Ureter (tissue), 1 donor: ENCODE measurements at regions not wholly inside any gene's neighbourhood (a gene's known extent, or its start where the extent isn't known, plus 50 kb on each side); places are given as distances from the start of the nearest gene placed in this dataset.

Experiments
- DNase-seq: peaks from one replicate; pipeline ENCODE4 v3.0.0-alpha.2; 2020; ENCODE audit warnings: low spot score
- donor health status: DM: yes; HTN: yes; CAD: no.

DNA sequence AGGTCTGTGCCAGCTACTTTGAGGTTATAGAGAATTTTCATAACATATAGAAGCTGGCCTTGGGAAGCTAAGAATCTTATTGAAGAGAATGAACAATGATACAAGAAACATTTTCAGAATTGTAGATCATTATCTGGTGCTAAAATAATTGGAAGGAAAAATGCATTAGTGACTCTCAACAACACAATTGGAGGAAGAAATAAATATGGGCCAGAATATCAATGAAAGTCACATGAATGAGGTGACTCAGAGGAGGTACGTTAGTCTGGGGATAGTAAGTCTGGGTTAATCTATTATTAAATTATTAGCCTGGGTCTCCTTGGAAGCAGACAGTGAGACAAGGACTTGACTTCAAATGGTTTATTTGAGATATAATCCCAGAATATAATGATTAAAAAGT is 529.3 kb upstream of the SLIT2 start:
- no peak for DNase-seq

- no peak for DNase-seq
Measured at GRCh38 chr4:19721587-19721986, 530.1 kb upstream of the SLIT2 start.

GRCh38 chr4:19720610-19721009 is 531.1 kb upstream of the SLIT2 start:
- DNase-seq: no peak

- no peak for DNase-seq
Measured at GRCh38 chr4:19720190-19720589, 531.5 kb upstream of the SLIT2 start.

DNA sequence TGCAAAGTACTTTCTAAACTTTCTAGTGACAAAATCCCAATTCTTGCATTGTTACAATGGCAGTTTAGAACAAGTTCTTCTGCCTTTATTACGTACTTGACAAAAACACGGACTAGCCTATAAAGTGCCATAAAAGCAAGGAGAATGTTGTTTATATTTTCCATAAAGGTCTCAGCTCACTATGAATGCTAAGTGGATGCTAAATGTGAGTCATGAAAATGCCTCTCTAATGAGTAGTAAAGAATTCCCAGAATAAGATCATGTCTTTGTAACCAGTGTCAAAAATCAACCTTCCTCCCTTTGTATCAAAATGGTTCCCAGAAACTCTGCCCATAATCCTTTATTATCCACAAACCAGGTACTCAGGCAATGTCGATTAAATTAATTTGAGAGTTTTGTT is 539.8 kb upstream of the SLIT2 start:
- no peak for DNase-seq

DNA sequence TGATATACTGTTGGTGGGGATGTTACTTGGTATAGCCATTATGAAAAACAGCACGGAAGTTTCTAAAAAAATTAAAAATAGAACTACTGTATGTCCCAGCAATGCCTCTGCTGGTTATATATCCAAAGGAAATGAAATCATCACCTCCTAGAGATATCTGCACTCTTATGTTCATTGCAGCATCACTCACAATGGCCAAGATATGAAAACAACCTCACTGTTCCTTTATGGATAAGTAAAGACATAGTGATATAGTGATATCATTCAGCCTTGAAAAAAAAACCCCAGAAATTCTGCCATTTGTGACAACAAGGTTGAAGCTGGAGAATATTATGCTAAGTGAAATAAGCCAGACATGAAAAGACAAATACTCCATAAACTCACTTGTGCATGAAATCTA is 543.8 kb upstream of the SLIT2 start:
- no peak for DNase-seq

- DNase-seq: no peak
Measured at GRCh38 chr4:19703391-19703790, 548.3 kb upstream of the SLIT2 start.

- no peak for DNase-seq
Measured at GRCh38 chr4:19700992-19701391, 550.7 kb upstream of the SLIT2 start.

DNA sequence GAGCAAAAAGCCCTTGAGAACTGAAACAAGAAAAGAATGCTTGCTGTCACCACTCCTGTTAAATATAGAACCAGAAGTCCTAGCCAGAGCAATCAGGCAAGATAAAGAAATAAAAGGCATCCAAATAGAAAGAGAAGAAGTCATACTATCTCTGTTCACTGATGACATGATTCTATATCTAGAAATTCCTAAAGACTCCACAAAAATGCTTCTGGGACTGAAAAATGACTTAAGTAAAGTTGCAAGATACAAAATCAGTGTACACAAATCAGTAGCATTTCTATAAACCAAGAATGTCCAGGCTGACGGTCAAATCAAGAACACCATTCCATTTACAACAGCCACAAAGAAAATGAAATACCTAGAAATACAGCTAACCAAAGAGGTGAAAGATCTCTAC is 552.7 kb upstream of the SLIT2 start:
- DNase-seq: no peak

DNA sequence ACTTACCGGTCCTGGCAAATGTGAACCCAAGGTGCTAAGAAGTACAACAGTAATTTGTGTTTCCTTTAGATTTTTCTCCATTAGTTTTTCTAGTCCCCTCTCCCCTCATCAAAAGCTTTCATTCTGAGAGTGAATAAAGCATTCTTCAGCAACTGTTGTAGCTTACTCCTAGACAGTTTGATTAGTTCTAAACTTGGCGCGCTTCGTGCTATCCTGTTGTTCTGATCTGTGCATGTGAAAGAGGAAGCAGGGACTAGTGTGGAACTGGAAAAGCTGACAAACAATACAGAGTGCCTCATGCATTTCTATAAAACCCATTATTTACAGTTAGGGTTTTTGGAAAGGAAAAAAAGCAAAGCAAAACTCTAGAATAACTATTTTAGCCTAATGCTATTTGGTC is 556.9 kb upstream of the SLIT2 start:
- DNase-seq: no peak

DNA sequence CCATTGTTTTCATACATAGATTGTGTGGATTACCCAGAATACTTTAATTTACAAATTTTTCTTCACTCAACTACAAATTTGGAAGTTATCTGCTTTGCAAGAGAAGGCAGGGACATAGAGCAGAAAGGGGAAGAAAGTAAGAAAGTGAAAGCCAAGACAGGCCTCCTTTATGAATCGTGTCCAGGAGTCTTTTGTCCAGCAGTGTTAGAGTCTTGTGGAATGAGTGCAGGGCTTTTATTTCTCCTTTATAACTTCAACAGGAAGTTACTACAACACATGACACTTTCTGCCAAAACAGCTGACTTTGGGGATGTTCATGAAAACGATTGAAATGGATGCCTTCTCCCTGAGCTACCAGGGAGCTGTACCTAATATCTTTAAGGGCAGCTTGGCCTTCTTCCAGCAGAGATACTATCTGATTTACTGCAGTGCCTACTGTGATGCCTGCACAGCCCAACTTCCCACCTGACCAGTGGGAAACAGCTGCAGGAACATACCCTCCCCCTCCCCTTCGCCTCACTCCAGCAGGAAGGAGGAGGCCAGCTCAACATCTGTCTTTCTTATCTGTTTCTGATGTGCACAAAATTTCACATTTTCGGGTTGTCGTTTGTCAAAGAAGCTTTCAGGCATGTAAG is 557.7 kb upstream of the SLIT2 start:
- DNase-seq: no peak

DNA sequence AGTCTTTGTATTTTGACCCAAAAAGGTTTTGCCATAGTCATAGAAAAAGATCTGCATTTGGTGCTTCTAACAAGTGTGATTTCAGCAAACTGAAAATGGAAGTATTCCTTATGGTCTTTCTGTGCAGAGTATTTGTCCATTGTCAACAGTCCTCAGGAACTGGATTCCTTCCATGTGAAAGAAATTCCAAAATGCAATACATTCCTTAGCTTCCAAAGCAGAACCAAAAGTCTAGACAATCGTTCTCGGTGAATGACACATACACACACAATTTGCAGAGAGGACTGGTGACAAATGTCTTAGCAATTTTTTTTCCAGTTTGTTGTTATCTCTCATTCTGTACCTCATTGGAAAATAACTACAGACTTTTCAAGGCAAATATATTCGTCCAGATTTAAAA is 562.2 kb upstream of the SLIT2 start:
- no peak for DNase-seq

- no peak for DNase-seq
Measured at GRCh38 chr4:19686456-19686855, 565.2 kb upstream of the SLIT2 start.

DNA sequence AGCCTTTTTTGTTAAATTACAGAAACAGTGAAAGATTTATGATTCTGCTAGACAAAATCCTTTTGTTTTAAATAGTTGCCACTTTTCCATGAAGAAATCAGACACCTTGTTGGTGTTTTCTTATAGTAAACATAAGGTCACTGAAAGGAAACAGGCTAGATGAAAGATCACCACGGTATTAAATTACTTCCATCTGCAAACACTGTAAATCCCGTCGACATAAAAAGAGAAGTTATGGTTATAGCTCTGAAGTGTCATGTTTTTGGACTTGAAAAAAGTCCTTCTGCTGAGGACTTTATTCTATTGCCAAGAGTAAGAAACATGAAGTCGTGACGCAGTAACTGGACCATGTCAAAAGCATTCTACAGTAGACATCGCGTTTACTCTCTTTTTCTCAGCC is 567.6 kb upstream of the SLIT2 start:
- no peak for DNase-seq

DNA sequence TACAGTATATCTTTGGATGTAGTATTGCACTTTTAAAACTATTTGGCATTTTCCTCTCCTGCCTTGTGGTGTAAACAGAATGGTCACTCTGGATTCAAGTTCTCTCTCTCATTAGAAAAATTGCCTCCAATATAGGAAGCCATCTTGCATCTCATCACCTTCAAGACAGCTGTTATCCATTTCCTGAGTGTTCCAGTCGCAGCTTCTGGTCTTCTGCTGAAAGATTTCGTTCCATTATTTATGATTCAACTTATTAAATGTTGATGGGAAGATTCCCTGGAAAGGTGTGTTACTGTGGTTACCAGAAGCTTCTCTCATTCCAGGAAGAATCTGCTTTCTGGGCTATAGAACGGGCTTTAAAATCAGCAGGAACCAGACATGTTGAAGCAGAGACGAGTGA is 568.3 kb upstream of the SLIT2 start:
- no peak for DNase-seq

GRCh38 chr4:19677211-19677610 is 574.5 kb upstream of the SLIT2 start:
- no peak for DNase-seq

- no peak for DNase-seq
Measured at GRCh38 chr4:19675172-19675811, 576.4 kb upstream of the SLIT2 start.

- DNase-seq: no peak
Measured at GRCh38 chr4:19659101-19659500, 592.6 kb upstream of the SLIT2 start.

DNA sequence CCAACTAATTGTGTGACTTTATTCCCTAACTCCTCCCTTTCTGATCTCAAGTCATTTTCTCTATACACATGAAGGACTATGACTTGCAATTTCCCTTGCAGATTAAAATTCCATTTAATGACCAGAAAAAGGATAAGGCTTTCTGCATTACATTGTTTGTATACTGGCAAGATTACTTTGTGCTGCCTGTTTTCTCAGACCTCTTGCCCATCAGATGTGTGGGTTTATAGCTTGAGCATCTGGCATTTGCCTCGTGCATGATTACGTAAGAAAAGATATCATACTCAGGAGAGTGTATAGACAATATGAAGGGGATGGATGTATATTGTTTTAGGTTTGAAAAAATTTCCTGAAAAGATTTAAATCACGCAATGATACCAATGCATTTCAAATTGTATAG is 593.8 kb upstream of the SLIT2 start:
- no peak for DNase-seq

DNA sequence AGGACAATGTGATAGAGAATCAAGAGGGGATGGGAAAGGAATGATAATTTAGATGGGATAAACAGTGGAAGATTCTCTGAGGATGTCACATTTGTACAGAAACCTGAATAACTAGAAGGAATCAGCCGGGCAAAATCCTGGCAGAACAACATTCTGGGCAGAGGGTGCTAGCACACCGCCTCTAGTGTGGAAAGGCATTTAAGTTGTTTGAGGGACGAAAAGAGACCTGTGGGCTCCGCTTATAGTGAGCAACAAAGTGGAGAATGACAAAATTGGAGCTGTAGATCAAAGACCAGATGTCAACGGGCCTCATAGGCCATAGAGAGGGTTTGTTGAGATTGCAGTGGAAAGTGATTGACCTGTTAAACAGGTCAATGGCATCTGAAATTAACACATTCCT is 596.0 kb upstream of the SLIT2 start:
- DNase-seq: no peak

- no peak for DNase-seq
Measured at GRCh38 chr4:19650903-19651864, 600.5 kb upstream of the SLIT2 start.

- no peak for DNase-seq
Measured at GRCh38 chr4:19645589-19645988, 606.1 kb upstream of the SLIT2 start.

- no peak for DNase-seq
Measured at GRCh38 chr4:19636451-19636850, 615.3 kb upstream of the SLIT2 start.
